IPS-11a (cell line): ENCODE measurements at regions not wholly inside any gene's neighbourhood (a gene's known extent, or its start where the extent isn't known, plus 50 kb on each side); places are given as distances from the start of the nearest gene placed in this dataset.
"Not testable (repeated sequence)": the region's sequence is repeated elsewhere in the genome, so short reads cannot be mapped to it uniquely, and the experiment has no call there.

Experiments used
- H3K4me3 ChIP-seq: one replicate; pipeline ENCODE4 v1.5.1; 2013; ENCODE audit warnings: low read depth, low read length, control low read depth

- no peak overlapping the region for H3K4me3 ChIP-seq
Observed at GRCh38 chr20:56723331-56723730, 94.2 kb downstream of the TFAP2C start.

- H3K4me3 ChIP-seq = no peak overlapping the region
Observed at GRCh38 chr20:56724241-56724757, 95.2 kb downstream of the TFAP2C start.

- no peak overlapping the region for H3K4me3 ChIP-seq
Observed at GRCh38 chr20:56730003-56730402, 100.9 kb downstream of the TFAP2C start.

GRCh38 chr20:56730996-56731395 is 101.9 kb downstream of the TFAP2C start:
- no peak overlapping the region for H3K4me3 ChIP-seq

- no peak overlapping the region for H3K4me3 ChIP-seq
Observed at GRCh38 chr20:56731476-56731875, 102.4 kb downstream of the TFAP2C start.

GRCh38 chr20:56733967-56734366 is 104.9 kb downstream of the TFAP2C start:
- no peak overlapping the region for H3K4me3 ChIP-seq

GRCh38 chr20:56735084-56735642 is 106.1 kb downstream of the TFAP2C start:
- H3K4me3 ChIP-seq = no peak overlapping the region

GRCh38 chr20:56736285-56736857 is 107.3 kb downstream of the TFAP2C start:
- H3K4me3 ChIP-seq = no peak overlapping the region

- H3K4me3 ChIP-seq = not testable (repeated sequence)
Observed at GRCh38 chr20:56744325-56744821, 115.3 kb downstream of the TFAP2C start.

- H3K4me3 ChIP-seq = no peak overlapping the region
Observed at GRCh38 chr20:56748476-56749377, 119.6 kb downstream of the TFAP2C start.

- no peak overlapping the region for H3K4me3 ChIP-seq
Observed at GRCh38 chr20:56750430-56750829, 121.3 kb downstream of the TFAP2C start.

GRCh38 chr20:56752274-56752673 is 123.2 kb downstream of the TFAP2C start:
- H3K4me3 ChIP-seq = no peak overlapping the region

GRCh38 chr20:56755201-56755600 is 126.1 kb downstream of the TFAP2C start:
- H3K4me3 ChIP-seq = no peak overlapping the region

GRCh38 chr20:56756658-56757057 is 127.6 kb downstream of the TFAP2C start:
- not testable (repeated sequence) for H3K4me3 ChIP-seq

GRCh38 chr20:56758706-56759105 is 129.6 kb downstream of the TFAP2C start:
- H3K4me3 ChIP-seq = no peak overlapping the region

GRCh38 chr20:56759741-56760278 is 130.7 kb downstream of the TFAP2C start:
- H3K4me3 ChIP-seq = no peak overlapping the region

- H3K4me3 ChIP-seq = no peak overlapping the region
Observed at GRCh38 chr20:56760610-56761009, 131.5 kb downstream of the TFAP2C start.

- no peak overlapping the region for H3K4me3 ChIP-seq
Observed at GRCh38 chr20:56761393-56761792, 132.3 kb downstream of the TFAP2C start.

- no peak overlapping the region for H3K4me3 ChIP-seq
Observed at GRCh38 chr20:56762401-56762800, 133.3 kb downstream of the TFAP2C start.

GRCh38 chr20:56762829-56763228 is 133.7 kb downstream of the TFAP2C start:
- no peak overlapping the region for H3K4me3 ChIP-seq

- no peak overlapping the region for H3K4me3 ChIP-seq
Observed at GRCh38 chr20:56764671-56765070, 135.6 kb downstream of the TFAP2C start.
